ENCODE measurements at regions not wholly inside any gene's neighbourhood (a gene's known extent, or its start where the extent isn't known, plus 50 kb on each side); places are given as distances from the start of the nearest gene placed in this dataset.

- H3K27ac ChIP-seq: no peak overlapping the region
- 17% methylated on average over 2 of the region's 5 CpGs for WGBS (ENCODE audit: insufficient coverage, low coverage, low lambda C conversion rate, missing lambda C conversion rate)
- intact Hi-C loops (cut with DNase I): no loop called here
- H3K4me3 ChIP-seq: no peak overlapping the region
- TF ChIP-seq POLR2A (IDR thresholded peaks at IDR 0.05) (no peak), CTCF (IDR thresholded peaks at IDR 0.05) (no peak)
- no peaks in the 10 kb centered on the region for H3K27me3 ChIP-seq
- ATAC-seq (peak in 2 of 4 donors; percentile 37 to 47), DNase-seq (no peak)
- H3K4me1 ChIP-seq: no peaks in the 10 kb centered on the region
- no peaks in the 10 kb centered on the region for H3K36me3 ChIP-seq
- H3K9me3 ChIP-seq: no peaks in the 10 kb centered on the region
Observed at GRCh38 chr2:72041638-72042111, 106.0 kb downstream of the CYP26B1 start.

DNA sequence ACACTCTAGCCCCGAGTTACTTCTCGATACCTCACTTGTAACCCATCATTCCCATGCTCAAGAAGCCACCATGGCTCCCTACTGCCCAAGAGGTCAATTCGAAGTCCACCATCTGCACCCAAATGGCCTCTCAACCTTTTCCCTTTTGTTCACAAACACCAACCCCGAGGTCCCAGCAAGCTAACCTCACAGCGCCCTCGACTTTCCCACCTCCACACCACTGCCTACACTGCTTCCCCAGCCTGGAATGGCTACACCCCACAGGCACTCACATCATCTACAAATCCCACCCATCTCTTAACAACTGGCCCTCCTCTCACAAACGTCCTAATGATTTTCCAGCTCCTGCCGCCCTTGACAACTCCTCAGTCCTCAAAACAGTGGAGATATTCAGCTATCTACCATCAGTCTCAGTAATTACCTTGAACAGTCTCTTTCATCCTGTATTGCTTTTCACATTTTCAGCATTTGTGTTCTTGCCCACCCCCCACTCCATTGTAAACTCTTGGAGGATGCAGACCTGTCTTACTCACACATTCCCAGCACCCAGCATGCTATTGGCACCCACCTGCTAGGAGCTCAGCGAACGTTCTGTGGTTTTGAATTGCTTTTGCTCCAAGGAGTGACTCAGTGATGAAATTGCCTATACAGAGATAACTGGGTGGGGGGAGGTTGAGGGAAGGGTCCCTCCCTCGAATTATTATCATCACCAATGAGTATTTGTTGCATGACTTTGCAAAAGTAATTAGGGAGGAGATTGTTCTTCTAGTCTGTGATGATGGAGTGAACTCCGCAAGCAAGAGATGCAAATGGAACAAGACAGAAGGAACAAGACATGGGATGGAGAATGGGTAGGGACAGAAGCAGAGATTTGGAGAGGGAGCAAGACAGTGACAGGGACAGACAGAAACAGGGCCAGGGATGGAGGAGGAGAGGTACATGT, 106.8 kb downstream of the CYP26B1 start:
- Histone ChIP-seq H3K36me3 (no peaks in the 10 kb centered on the region), H3K27ac (no peak overlapping the region), H3K9me3 (no peaks in the 10 kb centered on the region), H3K4me1 (no peaks in the 10 kb centered on the region), H3K4me3 (no peak overlapping the region), H3K27me3 (no peaks in the 10 kb centered on the region)
- intact Hi-C loops (cut with DNase I): no loop called here
- no peak for DNase-seq
- 53% methylated on average over 10 of the region's 12 CpGs for WGBS (ENCODE audit: insufficient coverage, low coverage, low lambda C conversion rate, missing lambda C conversion rate)
- ATAC-seq: no peak
- TF ChIP-seq CTCF (IDR thresholded peaks at IDR 0.05): no peak
- no peak for TF ChIP-seq POLR2A (IDR thresholded peaks at IDR 0.05)

GRCh38 chr2:72038524-72038923, 109.1 kb downstream of the CYP26B1 start:
- no peaks in the 10 kb centered on the region for H3K9me3 ChIP-seq
- TF ChIP-seq POLR2A (IDR thresholded peaks at IDR 0.05) (no peak), CTCF (IDR thresholded peaks at IDR 0.05) (no peak)
- DNase-seq (no peak), ATAC-seq (no peak)
- no peak overlapping the region for H3K27ac ChIP-seq
- WGBS (ENCODE audit: insufficient coverage, low coverage, low lambda C conversion rate, missing lambda C conversion rate): 37% methylated on average over 2 of the region's 5 CpGs
- intact Hi-C loops (cut with DNase I): no loop called here
- no peak overlapping the region for H3K4me3 ChIP-seq
- no peaks in the 10 kb centered on the region for H3K36me3 ChIP-seq
- H3K4me1 ChIP-seq: no peaks in the 10 kb centered on the region
- no peaks in the 10 kb centered on the region for H3K27me3 ChIP-seq

DNA sequence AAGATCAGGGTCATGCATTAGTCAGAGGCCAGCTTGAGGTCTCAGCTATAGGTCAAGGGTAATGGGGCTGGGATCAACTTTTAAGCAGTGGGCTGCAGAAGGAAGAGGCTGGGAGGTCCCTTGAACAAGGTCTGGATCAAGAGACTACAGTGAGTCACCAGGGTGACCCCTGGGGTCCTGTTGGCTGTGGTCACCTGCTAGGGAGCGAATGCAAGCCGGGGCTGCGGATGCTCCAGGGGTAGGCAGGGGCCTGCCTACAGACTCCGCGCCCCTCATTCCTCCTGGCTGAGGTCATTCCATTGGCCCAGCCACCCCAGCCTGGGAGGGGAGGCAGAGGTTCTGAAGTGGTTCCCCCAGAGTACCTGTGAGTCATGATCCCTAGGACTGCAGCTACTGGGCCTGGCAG, 110.4 kb downstream of the CYP26B1 start:
- DNase-seq: no peak
- 0% methylated on average over 1 of the region's 5 CpGs for WGBS (ENCODE audit: insufficient coverage, low coverage, low lambda C conversion rate, missing lambda C conversion rate)
- intact Hi-C loops (cut with DNase I): no loop called here

More for the DNA sequence above, 110.4 kb downstream of the CYP26B1 start:
- Histone ChIP-seq H3K4me3 (no peak overlapping the region), H3K27ac (no peak overlapping the region), H3K4me1 (no peaks in the 10 kb centered on the region), H3K9me3 (no peaks in the 10 kb centered on the region), H3K27me3 (no peaks in the 10 kb centered on the region), H3K36me3 (no peaks in the 10 kb centered on the region)
- no peak for TF ChIP-seq POLR2A (IDR thresholded peaks at IDR 0.05)
- no peak for TF ChIP-seq CTCF (IDR thresholded peaks at IDR 0.05)
- ATAC-seq: no peak
